ENCODE measurements at regions not wholly inside any gene's neighbourhood (a gene's known extent, or its start where the extent isn't known, plus 50 kb on each side); places are given as distances from the start of the nearest gene placed in this dataset.

DNA sequence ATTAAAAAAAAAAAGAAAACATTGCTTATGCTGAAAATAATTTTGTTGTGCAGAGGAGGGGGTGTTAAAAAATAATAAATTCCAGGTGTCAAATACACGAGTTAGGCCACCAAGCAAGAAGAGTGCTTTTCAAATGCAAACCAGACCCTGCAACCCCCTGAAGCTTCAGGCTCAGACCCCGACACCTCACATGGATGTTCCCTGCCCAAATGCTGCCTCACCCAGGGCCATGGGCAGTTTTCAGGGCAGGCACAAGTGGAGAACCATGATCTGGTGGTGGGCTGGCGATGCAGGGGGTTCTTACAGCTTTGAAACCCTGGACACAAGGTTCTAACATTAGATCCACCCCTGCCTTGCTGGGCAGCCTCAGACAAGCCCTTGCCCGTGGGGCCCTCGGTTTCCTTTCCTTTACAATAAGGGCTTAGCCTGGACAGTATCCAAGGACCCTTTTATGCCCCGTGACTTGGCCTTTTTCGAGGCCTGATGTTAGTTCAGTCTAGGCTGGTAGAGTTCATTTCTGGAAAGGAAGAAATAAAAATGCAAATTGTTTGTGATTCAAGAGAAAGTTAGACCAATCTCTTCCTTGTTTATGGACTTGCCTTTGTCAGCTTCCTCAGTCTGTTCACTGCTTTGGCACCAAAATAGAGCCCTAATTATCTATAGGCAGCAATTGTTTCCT is 168.7 kb downstream of the DDX1 start:
- ChIA-PET CTCF (interaction anchor here (0.6 to 2.2 kb wide), 3 partner anchors 11 to 748 kb away, joined by 3 to 9 read pairs (median 3); no protein-coding TSS in a partner anchor), POLR2A (no interaction called here)
- Histone ChIP-seq H3K27ac (ENCODE audit: extremely low read depth, low read depth, low read length) (no peak overlapping the region), H3K4me3 (ENCODE audit: low read depth, low read length) (no peak overlapping the region), H3K36me3 (ENCODE audit: control insufficient read depth in 2 of 2, insufficient read depth in 1 of 2, low read length in 2 of 2) (no peaks in the 10 kb centered on the region), H3K4me1 (ENCODE audit: control insufficient read depth, insufficient read depth, low read length) (no peaks in the 10 kb centered on the region), H3K9me3 (ENCODE audit: control insufficient read depth, insufficient read depth, low read depth, low read length) (no peaks in the 10 kb centered on the region)
- TF ChIP-seq GLIS2 (tag by site-specific recombination; IDR thresholded peaks at IDR 0.05) (no peak), ZNF843 (tag by site-specific recombination; IDR thresholded peaks at IDR 0.05) (no peak), ZNF600 (tag by site-specific recombination; IDR thresholded peaks at IDR 0.05) (no peak), ZNF529 (tag by site-specific recombination; IDR thresholded peaks at IDR 0.05; ENCODE audit: insufficient replicate concordance) (no peak), ZNF184 (tag by site-specific recombination; IDR thresholded peaks at IDR 0.05) (no peak), ZNF624 (tag by site-specific recombination; IDR thresholded peaks at IDR 0.05) (no peak), ZSCAN4 (tag by site-specific recombination; IDR thresholded peaks at IDR 0.05) (no peak), ZNF202 (tag by site-specific recombination; IDR thresholded peaks at IDR 0.05; ENCODE audit: borderline replicate concordance) (no peak), RBAK (tag by site-specific recombination; IDR thresholded peaks at IDR 0.05) (no peak)
- TF ChIP-seq, protein P1, sequence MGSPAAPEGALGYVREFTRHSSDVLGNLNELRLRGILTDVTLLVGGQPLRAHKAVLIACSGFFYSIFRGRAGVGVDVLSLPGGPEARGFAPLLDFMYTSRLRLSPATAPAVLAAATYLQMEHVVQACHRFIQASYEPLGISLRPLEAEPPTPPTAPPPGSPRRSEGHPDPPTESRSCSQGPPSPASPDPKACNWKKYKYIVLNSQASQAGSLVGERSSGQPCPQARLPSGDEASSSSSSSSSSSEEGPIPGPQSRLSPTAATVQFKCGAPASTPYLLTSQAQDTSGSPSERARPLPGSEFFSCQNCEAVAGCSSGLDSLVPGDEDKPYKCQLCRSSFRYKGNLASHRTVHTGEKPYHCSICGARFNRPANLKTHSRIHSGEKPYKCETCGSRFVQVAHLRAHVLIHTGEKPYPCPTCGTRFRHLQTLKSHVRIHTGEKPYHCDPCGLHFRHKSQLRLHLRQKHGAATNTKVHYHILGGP (tag by site-specific recombination; IDR thresholded peaks at IDR 0.05): no peak
- TF ChIP-seq, protein P2, sequence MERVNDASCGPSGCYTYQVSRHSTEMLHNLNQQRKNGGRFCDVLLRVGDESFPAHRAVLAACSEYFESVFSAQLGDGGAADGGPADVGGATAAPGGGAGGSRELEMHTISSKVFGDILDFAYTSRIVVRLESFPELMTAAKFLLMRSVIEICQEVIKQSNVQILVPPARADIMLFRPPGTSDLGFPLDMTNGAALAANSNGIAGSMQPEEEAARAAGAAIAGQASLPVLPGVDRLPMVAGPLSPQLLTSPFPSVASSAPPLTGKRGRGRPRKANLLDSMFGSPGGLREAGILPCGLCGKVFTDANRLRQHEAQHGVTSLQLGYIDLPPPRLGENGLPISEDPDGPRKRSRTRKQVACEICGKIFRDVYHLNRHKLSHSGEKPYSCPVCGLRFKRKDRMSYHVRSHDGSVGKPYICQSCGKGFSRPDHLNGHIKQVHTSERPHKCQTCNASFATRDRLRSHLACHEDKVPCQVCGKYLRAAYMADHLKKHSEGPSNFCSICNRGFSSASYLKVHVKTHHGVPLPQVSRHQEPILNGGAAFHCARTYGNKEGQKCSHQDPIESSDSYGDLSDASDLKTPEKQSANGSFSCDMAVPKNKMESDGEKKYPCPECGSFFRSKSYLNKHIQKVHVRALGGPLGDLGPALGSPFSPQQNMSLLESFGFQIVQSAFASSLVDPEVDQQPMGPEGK (tag by site-specific recombination; IDR thresholded peaks at IDR 0.05): no peak
- TF ChIP-seq, protein P3, sequence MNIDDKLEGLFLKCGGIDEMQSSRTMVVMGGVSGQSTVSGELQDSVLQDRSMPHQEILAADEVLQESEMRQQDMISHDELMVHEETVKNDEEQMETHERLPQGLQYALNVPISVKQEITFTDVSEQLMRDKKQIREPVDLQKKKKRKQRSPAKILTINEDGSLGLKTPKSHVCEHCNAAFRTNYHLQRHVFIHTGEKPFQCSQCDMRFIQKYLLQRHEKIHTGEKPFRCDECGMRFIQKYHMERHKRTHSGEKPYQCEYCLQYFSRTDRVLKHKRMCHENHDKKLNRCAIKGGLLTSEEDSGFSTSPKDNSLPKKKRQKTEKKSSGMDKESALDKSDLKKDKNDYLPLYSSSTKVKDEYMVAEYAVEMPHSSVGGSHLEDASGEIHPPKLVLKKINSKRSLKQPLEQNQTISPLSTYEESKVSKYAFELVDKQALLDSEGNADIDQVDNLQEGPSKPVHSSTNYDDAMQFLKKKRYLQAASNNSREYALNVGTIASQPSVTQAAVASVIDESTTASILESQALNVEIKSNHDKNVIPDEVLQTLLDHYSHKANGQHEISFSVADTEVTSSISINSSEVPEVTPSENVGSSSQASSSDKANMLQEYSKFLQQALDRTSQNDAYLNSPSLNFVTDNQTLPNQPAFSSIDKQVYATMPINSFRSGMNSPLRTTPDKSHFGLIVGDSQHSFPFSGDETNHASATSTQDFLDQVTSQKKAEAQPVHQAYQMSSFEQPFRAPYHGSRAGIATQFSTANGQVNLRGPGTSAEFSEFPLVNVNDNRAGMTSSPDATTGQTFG (tag by site-specific recombination; IDR thresholded peaks at IDR 0.05; ENCODE audit: borderline replicate concordance): no peak

DNA sequence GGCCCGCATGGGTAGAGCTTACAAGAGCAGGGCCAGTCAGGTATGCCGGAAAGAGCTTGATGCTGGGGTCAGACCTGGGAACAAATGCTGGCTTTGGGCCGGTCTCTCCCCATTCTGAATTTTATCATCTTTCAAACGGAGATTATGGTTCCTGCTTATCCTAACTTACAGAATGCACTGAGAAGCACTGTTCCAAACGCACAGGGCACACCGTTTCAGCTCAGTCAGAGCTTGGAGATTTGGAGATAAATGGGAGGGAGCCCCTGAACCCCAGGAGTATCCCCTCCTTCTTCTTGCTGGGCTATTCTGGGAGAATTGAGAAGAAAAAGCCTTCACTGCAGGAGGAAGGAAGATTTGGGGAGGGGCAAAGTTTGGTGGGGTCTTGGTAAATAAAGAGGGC is 169.4 kb downstream of the DDX1 start:
- Histone ChIP-seq H3K4me3 (ENCODE audit: low read depth, low read length) (no peak overlapping the region), H3K4me1 (ENCODE audit: control insufficient read depth, insufficient read depth, low read length) (no peaks in the 10 kb centered on the region), H3K9me3 (ENCODE audit: control insufficient read depth, insufficient read depth, low read depth, low read length) (no peaks in the 10 kb centered on the region), H3K27ac (ENCODE audit: extremely low read depth, low read depth, low read length) (no peak overlapping the region), H3K36me3 (ENCODE audit: control insufficient read depth in 2 of 2, insufficient read depth in 1 of 2, low read length in 2 of 2) (no peaks in the 10 kb centered on the region)
- POLR2A ChIA-PET: no interaction called here
- TF ChIP-seq YY2 (tag by site-specific recombination; IDR thresholded peaks at IDR 0.05) (no peak), ZBTB11 (tag by site-specific recombination; conservative IDR thresholded peaks at IDR 0.05; ENCODE audit: low read depth) (no peak), ZBTB48 (tag by site-specific recombination; IDR thresholded peaks at IDR 0.05) (no peak)
- CTCF ChIA-PET: interaction anchor here (0.6 kb wide), 1 partner anchor 748 kb away, joined by 3 read pairs; no protein-coding TSS in a partner anchor
